ENCODE measurements at regions not wholly inside any gene's neighbourhood (a gene's known extent, or its start where the extent isn't known, plus 50 kb on each side); places are given as distances from the start of the nearest gene placed in this dataset.
A peak's percentile ranks its signal among the peaks of the same experiment; 100 is the strongest.

GRCh38 chr2:12543076-12543977, 173.4 kb upstream of the TRIB2 start:
- no peak overlapping the region for H3K27ac ChIP-seq
- TF ChIP-seq CTCF (IDR thresholded peaks at IDR 0.05) = no peak
- TF ChIP-seq ZFX (IDR thresholded peaks at IDR 0.05; ENCODE audit: borderline replicate concordance) = no peak

GRCh38 chr2:12543978-12544558, 172.7 kb upstream of the TRIB2 start:
- H3K27ac ChIP-seq = no peak overlapping the region
- TF ChIP-seq ZFX (IDR thresholded peaks at IDR 0.05; ENCODE audit: borderline replicate concordance) (no peak), CTCF (IDR thresholded peaks at IDR 0.05) (no peak)

GRCh38 chr2:12547566-12548170, 169.1 kb upstream of the TRIB2 start:
- TF ChIP-seq ZFX (IDR thresholded peaks at IDR 0.05; ENCODE audit: borderline replicate concordance) = no peak
- TF ChIP-seq CTCF (IDR thresholded peaks at IDR 0.05) = 0 out of 2 replicates have a peak, but pooled peaks have one; percentile 12
- H3K27ac ChIP-seq = no peak overlapping the region

GRCh38 chr2:12548906-12549305, 167.8 kb upstream of the TRIB2 start:
- no peak for TF ChIP-seq CTCF (IDR thresholded peaks at IDR 0.05)
- TF ChIP-seq ZFX (IDR thresholded peaks at IDR 0.05; ENCODE audit: borderline replicate concordance) = no peak
- no peak overlapping the region for H3K27ac ChIP-seq

GRCh38 chr2:12549641-12550040, 167.1 kb upstream of the TRIB2 start:
- H3K27ac ChIP-seq = no peak overlapping the region
- TF ChIP-seq CTCF (IDR thresholded peaks at IDR 0.05) (no peak), ZFX (IDR thresholded peaks at IDR 0.05; ENCODE audit: borderline replicate concordance) (no peak)

- no peak overlapping the region for H3K27ac ChIP-seq
- TF ChIP-seq ZFX (IDR thresholded peaks at IDR 0.05; ENCODE audit: borderline replicate concordance) (no peak), CTCF (IDR thresholded peaks at IDR 0.05) (no peak)
Observed at GRCh38 chr2:12552092-12552491, 164.6 kb upstream of the TRIB2 start.

Data from 22Rv1 (cell line).